ENCODE measurements at regions not wholly inside any gene's neighbourhood (a gene's known extent, or its start where the extent isn't known, plus 50 kb on each side); places are given as distances from the start of the nearest gene placed in this dataset.

DNA sequence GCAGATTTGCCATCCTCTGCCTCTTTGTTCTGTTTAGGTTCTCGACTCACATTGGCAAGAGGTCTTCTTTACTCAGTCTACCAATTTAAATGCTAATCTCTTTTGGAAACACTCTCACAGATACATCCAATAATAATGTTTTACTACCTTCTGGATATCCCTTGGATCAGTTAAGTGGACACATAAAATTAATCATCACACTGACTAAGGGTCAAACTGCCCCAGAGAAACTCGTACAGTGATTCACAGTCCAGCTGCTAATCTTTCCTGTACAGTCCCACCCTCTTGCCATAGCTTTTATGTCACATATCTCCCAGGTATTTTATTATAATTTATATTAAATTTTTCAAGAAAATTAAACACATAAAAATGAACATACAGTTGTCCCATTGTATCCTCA, 360.8 kb upstream of the RGMA start:
- H4K20me1 ChIP-seq (ENCODE audit: control insufficient read depth, insufficient read depth): no peaks in the 10 kb centered on the region
- WGBS (ENCODE audit: insufficient coverage, insufficient replicate concordance, low lambda C conversion rate, missing lambda C conversion rate): 3% methylated on average over 2 of the region's 2 CpGs
- no peak for FAIRE-seq

More for the DNA sequence above, 360.8 kb upstream of the RGMA start:
- in situ Hi-C loops (cut with MboI) (no loop called here), intact Hi-C loops (cut with micrococcal nuclease; ENCODE audit: unreplicated experiment) (no loop called here)
- DNase-seq (ENCODE audit: low read depth, low spot score) (no peak), ATAC-seq (no peak)
- ChIA-PET CTCF (no interaction called here), RAD21 (ENCODE audit: unreplicated experiment) (no interaction called here), POLR2A (no interaction called here), SMC1A (ENCODE audit: uncharacterized antibody, unreplicated experiment) (no interaction called here)
- no peaks in the 10 kb centered on the region for H3K4me1 ChIP-seq (ENCODE audit: control insufficient read depth, insufficient read depth, low read length)
- H3K9ac ChIP-seq (ENCODE audit: control insufficient read depth, insufficient read depth, low read length): no peak overlapping the region
- TF ChIP-seq SMC3 (IDR thresholded peaks at IDR 0.05; ENCODE audit: borderline replicate concordance, low read length) (no peak), RBBP5 (conservative IDR thresholded peaks at IDR 0.05) (no peak), MEF2B (IDR thresholded peaks at IDR 0.05; ENCODE audit: partially characterized antibody, poor library complexity, severe bottlenecking) (no peak), SMAD1 (IDR thresholded peaks at IDR 0.05; ENCODE audit: low read depth, partially characterized antibody) (no peak), NFXL1 (IDR thresholded peaks at IDR 0.05; ENCODE audit: borderline replicate concordance) (no peak), RUNX3 (IDR thresholded peaks at IDR 0.05; ENCODE audit: low read length) (no peak), NR2C2 (IDR thresholded peaks at IDR 0.05; ENCODE audit: borderline replicate concordance, control insufficient read depth, insufficient read length, low read depth) (no peak)
- TF ChIP-seq, protein P1, sequence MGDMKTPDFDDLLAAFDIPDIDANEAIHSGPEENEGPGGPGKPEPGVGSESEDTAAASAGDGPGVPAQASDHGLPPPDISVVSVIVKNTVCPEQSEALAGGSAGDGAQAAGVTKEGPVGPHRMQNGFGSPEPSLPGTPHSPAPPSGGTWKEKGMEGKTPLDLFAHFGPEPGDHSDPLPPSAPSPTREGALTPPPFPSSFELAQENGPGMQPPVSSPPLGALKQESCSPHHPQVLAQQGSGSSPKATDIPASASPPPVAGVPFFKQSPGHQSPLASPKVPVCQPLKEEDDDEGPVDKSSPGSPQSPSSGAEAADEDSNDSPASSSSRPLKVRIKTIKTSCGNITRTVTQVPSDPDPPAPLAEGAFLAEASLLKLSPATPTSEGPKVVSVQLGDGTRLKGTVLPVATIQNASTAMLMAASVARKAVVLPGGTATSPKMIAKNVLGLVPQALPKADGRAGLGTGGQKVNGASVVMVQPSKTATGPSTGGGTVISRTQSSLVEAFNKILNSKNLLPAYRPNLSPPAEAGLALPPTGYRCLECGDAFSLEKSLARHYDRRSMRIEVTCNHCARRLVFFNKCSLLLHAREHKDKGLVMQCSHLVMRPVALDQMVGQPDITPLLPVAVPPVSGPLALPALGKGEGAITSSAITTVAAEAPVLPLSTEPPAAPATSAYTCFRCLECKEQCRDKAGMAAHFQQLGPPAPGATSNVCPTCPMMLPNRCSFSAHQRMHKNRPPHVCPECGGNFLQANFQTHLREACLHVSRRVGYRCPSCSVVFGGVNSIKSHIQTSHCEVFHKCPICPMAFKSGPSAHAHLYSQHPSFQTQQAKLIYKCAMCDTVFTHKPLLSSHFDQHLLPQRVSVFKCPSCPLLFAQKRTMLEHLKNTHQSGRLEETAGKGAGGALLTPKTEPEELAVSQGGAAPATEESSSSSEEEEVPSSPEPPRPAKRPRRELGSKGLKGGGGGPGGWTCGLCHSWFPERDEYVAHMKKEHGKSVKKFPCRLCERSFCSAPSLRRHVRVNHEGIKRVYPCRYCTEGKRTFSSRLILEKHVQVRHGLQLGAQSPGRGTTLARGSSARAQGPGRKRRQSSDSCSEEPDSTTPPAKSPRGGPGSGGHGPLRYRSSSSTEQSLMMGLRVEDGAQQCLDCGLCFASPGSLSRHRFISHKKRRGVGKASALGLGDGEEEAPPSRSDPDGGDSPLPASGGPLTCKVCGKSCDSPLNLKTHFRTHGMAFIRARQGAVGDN (IDR thresholded peaks at IDR 0.05): no peak
- no peaks in the 10 kb centered on the region for H3K36me3 ChIP-seq (ENCODE audit: control insufficient read depth in 2 of 2, insufficient read depth in 2 of 2, low read length in 1 of 2)
- no TSS peak for BruUV-seq (replicated peaks)
- H3K4me2 ChIP-seq (ENCODE audit: control insufficient read depth, insufficient read depth): no peak overlapping the region
- H3K4me3 ChIP-seq: no peak overlapping the region
- H2AFZ ChIP-seq (ENCODE audit: control insufficient read depth, low read depth, low read length): no peak overlapping the region
- no peak overlapping the region for H3K27ac ChIP-seq (ENCODE audit: control insufficient read depth, insufficient read depth)
- no peaks in the 10 kb centered on the region for H3K27me3 ChIP-seq (replicated peaks in 1 of 2; ENCODE audit: control insufficient read depth in 2 of 2, insufficient read depth in 2 of 2, low read length in 1 of 2)
- no peaks in the 10 kb centered on the region for H3K79me2 ChIP-seq (ENCODE audit: control insufficient read depth, insufficient read depth, low read length)
- H3K9me3 ChIP-seq (replicated peaks; ENCODE audit: control insufficient read depth, insufficient read depth, low read length): no peaks in the 10 kb centered on the region

Measured in GM12878 (cell line).